IMR-90 (cell line): ENCODE measurements at regions not wholly inside any gene's neighbourhood (a gene's known extent, or its start where the extent isn't known, plus 50 kb on each side); places are given as distances from the start of the nearest gene placed in this dataset.

Experiments used
- CEBPB ChIP-seq: IDR thresholded peaks from 2 replicates; pipeline ENCODE4 v1.6.1; 2012; ENCODE audit warnings: low read depth, low read length, improper control_type of control experiment
- CHD1 ChIP-seq: IDR thresholded peaks from 2 replicates; pipeline ENCODE4 v1.6.1; 2012; ENCODE audit warnings: low read depth, low read length, improper control_type of control experiment
- CTCF ChIP-seq: conservative IDR thresholded peaks from 2 replicates; pipeline ENCODE4 v1.5.1; 2012; ENCODE audit warnings: mild to moderate bottlenecking, low read depth, low read length, improper control_type of control experiment
- FOS ChIP-seq: fragments of 150-350 bp; IDR thresholded peaks from 2 replicates; pipeline ENCODE4 v1.6.1; 2016; ENCODE audit warnings: low read depth, low read length
- MAFK ChIP-seq: IDR thresholded peaks from 2 replicates; pipeline ENCODE4 v1.6.1; 2012; ENCODE audit warnings: low read depth, low read length, improper control_type of control experiment
- MAZ ChIP-seq: IDR thresholded peaks from 2 replicates; pipeline ENCODE4 v1.6.1; 2012; ENCODE audit warnings: low read depth, mild to moderate bottlenecking, low read length, improper control_type of control experiment, moderate library complexity, borderline replicate concordance
- POLR2A ChIP-seq: IDR thresholded peaks from 2 replicates; pipeline ENCODE4 v1.6.1; 2012; ENCODE audit warnings: mild to moderate bottlenecking, low read depth, low read length
- RAD21 ChIP-seq: IDR thresholded peaks from 2 replicates; pipeline ENCODE4 v1.6.1; 2012; ENCODE audit warnings: low read length, improper control_type of control experiment
- RFX5 ChIP-seq: IDR thresholded peaks from 2 replicates; pipeline ENCODE4 v1.8.0; 2012; ENCODE audit warnings: low read depth, mild to moderate bottlenecking, low read length, moderate library complexity
- SMC3 ChIP-seq: fragments of 150-350 bp; IDR thresholded peaks from 2 replicates; pipeline ENCODE4 v1.6.1; 2016; ENCODE audit warnings: low read depth, mild to moderate bottlenecking, antibody characterized with exemption, low read length, moderate library complexity

GRCh38 chr1:98035602-98036002 is 114.8 kb upstream of the DPYD start:
- TF ChIP-seq CTCF (no peak), MAFK (no peak), POLR2A (no peak), SMC3 (no peak), RAD21 (no peak), RFX5 (no peak), CEBPB (no peak), FOS (no peak), CHD1 (no peak), MAZ (no peak)
